RWPE1 (cell line): ENCODE measurements at regions not wholly inside any gene's neighbourhood (a gene's known extent, or its start where the extent isn't known, plus 50 kb on each side); places are given as distances from the start of the nearest gene placed in this dataset.

Experiments
- CTCF ChIA-PET: fragments of 350-600 bp; sonication (Branson Sonifier 250); formaldehyde crosslinking; extraction: SDS; loops from one replicate; lab custom pipeline; 2021; lab: Yijun Ruan, JAX
- POLR2A ChIA-PET: fragments of 400-600 bp; formaldehyde crosslinking; extraction: SDS; loops from one replicate; lab custom pipeline; 2020; ENCODE audit warnings: antibody characterized with exemption; ENCODE audit not compliant: low non-redundant PET; lab: Yijun Ruan, JAX
- DNase-seq: peaks from one replicate; pipeline ENCODE4 v3.0.0; 2012; ENCODE audit warnings: low spot score
- H3K27ac ChIP-seq: fragments of 450-650 bp; 2 replicates; pipeline ENCODE4 v1.5.1; 2017
- CTCF ChIP-seq: fragments of 450-650 bp; conservative IDR thresholded peaks from 2 replicates; pipeline ENCODE4 v1.5.1; 2017; ENCODE audit warnings: low read depth, mild to moderate bottlenecking

- TF ChIP-seq CTCF = no peak
- ChIA-PET CTCF (no interaction called here), POLR2A (no interaction called here)
- DNase-seq = no peak
- H3K27ac ChIP-seq = no peak overlapping the region
These were observed 784.7 kb upstream of the AUTS2 start for GRCh38 chr7:68813551-68814080.

- POLR2A ChIA-PET = no interaction called here
- no peak overlapping the region for H3K27ac ChIP-seq
- CTCF ChIA-PET = no interaction called here
- DNase-seq = no peak
- TF ChIP-seq CTCF = no peak
These were observed 781.8 kb upstream of the AUTS2 start for GRCh38 chr7:68816491-68816890.

- no peak for DNase-seq
- CTCF ChIA-PET = interaction anchor here (0.6 to 0.7 kb wide), 2 partner anchors 1334 to 1443 kb away, joined by 3 read pairs; no protein-coding TSS in a partner anchor
- TF ChIP-seq CTCF = no peak
- POLR2A ChIA-PET = no interaction called here
- no peak overlapping the region for H3K27ac ChIP-seq
These were observed 778.0 kb upstream of the AUTS2 start for GRCh38 chr7:68820321-68820720.

- no peak for TF ChIP-seq CTCF
- ChIA-PET POLR2A (no interaction called here), CTCF (no interaction called here)
- DNase-seq = no peak
- H3K27ac ChIP-seq = no peak overlapping the region
These were observed 776.4 kb upstream of the AUTS2 start for GRCh38 chr7:68821846-68822245.

- ChIA-PET CTCF (no interaction called here), POLR2A (no interaction called here)
- H3K27ac ChIP-seq = no peak overlapping the region
- no peak for TF ChIP-seq CTCF
- DNase-seq = no peak
These were observed 774.1 kb upstream of the AUTS2 start for GRCh38 chr7:68823996-68824780.

- DNase-seq = no peak
- CTCF ChIA-PET = no interaction called here
- POLR2A ChIA-PET = no interaction called here
- no peak overlapping the region for H3K27ac ChIP-seq
- no peak for TF ChIP-seq CTCF
These were observed 769.7 kb upstream of the AUTS2 start for GRCh38 chr7:68828575-68828974.
